ENCODE measurements at regions not wholly inside any gene's neighbourhood (a gene's known extent, or its start where the extent isn't known, plus 50 kb on each side); places are given as distances from the start of the nearest gene placed in this dataset.

GRCh38 chr13:20340759-20341171 lies 108.6 kb upstream of the GJB6 start:
- peak in 1 of 2 donors; percentile 26 for ATAC-seq
- TF ChIP-seq, protein P1, sequence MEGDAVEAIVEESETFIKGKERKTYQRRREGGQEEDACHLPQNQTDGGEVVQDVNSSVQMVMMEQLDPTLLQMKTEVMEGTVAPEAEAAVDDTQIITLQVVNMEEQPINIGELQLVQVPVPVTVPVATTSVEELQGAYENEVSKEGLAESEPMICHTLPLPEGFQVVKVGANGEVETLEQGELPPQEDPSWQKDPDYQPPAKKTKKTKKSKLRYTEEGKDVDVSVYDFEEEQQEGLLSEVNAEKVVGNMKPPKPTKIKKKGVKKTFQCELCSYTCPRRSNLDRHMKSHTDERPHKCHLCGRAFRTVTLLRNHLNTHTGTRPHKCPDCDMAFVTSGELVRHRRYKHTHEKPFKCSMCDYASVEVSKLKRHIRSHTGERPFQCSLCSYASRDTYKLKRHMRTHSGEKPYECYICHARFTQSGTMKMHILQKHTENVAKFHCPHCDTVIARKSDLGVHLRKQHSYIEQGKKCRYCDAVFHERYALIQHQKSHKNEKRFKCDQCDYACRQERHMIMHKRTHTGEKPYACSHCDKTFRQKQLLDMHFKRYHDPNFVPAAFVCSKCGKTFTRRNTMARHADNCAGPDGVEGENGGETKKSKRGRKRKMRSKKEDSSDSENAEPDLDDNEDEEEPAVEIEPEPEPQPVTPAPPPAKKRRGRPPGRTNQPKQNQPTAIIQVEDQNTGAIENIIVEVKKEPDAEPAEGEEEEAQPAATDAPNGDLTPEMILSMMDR (IDR thresholded peaks at IDR 0.05 in 4 of 5, conservative IDR thresholded peaks at IDR 0.05 in 1 of 5), result no peak
- no peak for TF ChIP-seq POLR2A (IDR thresholded peaks at IDR 0.05)
- Histone ChIP-seq H3K27me3 (no peaks in the 10 kb centered on the region), H3K4me1 (no peaks in the 10 kb centered on the region), H3K9me3 (no peaks in the 10 kb centered on the region), H3K36me3 (no peaks in the 10 kb centered on the region), H3K4me3 (no peak overlapping the region), H3K27ac (no peak overlapping the region)
- in situ Hi-C loops (cut with MboI; ENCODE audit: low sequenced_read_pairs in 4 of 4), result no loop called here
- DNase-seq, result no peak
- intact Hi-C loops (cut with DNase I; ENCODE audit: low total_unique reads), result no loop called here

DNA sequence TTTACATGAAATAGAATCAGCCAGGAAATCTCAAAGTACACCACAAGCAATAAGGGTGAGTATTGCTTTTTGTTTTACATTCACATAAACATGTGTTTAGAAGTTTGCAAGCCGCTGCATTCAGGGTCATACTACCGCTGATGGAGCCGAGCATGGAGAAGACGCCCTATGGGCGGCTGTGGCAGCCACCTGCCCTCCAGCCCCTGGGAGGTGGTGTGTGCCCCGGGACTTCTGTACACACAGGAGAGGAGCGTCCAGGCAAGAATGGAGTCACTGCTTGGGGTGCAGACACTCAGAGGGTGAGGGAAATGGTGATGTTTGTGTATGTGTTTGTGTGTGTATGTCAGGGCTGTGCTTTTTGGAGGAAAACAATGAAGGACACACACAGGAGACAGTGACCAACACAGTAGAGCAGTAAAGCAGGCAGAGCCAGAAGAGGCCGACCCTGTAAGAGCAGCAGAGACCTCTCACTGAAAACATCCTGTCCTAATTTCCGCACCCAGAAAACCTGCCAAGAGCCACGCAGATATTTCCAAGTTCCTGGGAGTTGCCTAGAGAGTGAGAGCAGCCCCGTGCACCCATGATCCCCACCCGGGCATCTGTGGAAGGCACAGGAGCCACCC lies 108.1 kb upstream of the GJB6 start:
- no peak overlapping the region for H3K4me3 ChIP-seq
- H3K9me3 ChIP-seq, result no peaks in the 10 kb centered on the region
- H3K27ac ChIP-seq, result no peak overlapping the region
- no peaks in the 10 kb centered on the region for H3K36me3 ChIP-seq
- ATAC-seq (no peak), DNase-seq (no peak)
- in situ Hi-C loops (cut with MboI; ENCODE audit: low sequenced_read_pairs in 4 of 4) (no loop called here), intact Hi-C loops (cut with DNase I; ENCODE audit: low total_unique reads) (no loop called here)
- TF ChIP-seq, protein P1 (IDR thresholded peaks at IDR 0.05 in 4 of 5, conservative IDR thresholded peaks at IDR 0.05 in 1 of 5), result no peak
- no peak for TF ChIP-seq POLR2A (IDR thresholded peaks at IDR 0.05)
- no peaks in the 10 kb centered on the region for H3K4me1 ChIP-seq
- H3K27me3 ChIP-seq, result no peaks in the 10 kb centered on the region

DNA sequence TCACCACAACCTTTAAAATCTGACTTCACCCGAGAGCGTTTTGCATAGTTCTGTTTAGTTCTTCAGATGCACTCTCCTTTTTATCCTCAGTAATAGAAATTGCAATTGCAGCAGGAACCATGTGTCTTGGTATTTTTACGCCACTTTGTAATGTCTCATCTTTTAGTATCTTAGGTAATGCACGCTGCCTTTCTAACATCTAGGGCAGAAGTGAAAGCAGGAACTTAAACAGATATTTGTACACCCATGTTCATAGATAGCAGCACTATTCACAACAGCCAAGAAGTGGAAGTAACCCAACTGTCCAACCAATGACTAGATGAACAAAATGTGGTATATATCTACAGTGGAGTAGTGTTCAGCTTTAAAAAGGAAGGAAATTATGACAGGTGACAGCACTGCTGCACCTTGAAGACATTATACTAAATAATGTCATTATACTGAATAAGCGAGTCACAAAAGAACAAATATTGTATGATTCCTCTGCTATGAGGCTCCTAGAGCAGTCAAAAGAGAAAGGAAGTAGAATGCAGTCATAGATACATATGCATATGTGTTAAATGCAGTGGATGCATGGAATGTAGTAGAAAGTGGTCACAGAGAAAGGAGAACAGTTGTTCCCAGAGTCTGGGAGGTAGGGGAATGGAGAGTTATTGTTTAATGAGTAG lies 105.9 kb upstream of the GJB6 start:
- no peak for DNase-seq

GRCh38 chr13:20336761-20337160 lies 104.6 kb upstream of the GJB6 start:
- no peaks in the 10 kb centered on the region for H3K27me3 ChIP-seq
- H3K4me1 ChIP-seq, result no peaks in the 10 kb centered on the region
- in situ Hi-C loops (cut with MboI; ENCODE audit: low sequenced_read_pairs in 4 of 4) (no loop called here), intact Hi-C loops (cut with DNase I; ENCODE audit: low total_unique reads) (no loop called here)
- TF ChIP-seq, protein P1 (IDR thresholded peaks at IDR 0.05 in 4 of 5, conservative IDR thresholded peaks at IDR 0.05 in 1 of 5), result no peak
- no peak for TF ChIP-seq POLR2A (IDR thresholded peaks at IDR 0.05)
- H3K36me3 ChIP-seq, result no peaks in the 10 kb centered on the region
- H3K9me3 ChIP-seq, result no peaks in the 10 kb centered on the region
- no peak overlapping the region for H3K27ac ChIP-seq
- ATAC-seq (no peak), DNase-seq (no peak)
- H3K4me3 ChIP-seq, result no peak overlapping the region

More for the DNA sequence above, 105.9 kb upstream of the GJB6 start:
- Histone ChIP-seq H3K36me3 (no peaks in the 10 kb centered on the region), H3K27me3 (no peaks in the 10 kb centered on the region), H3K9me3 (no peaks in the 10 kb centered on the region), H3K27ac (no peak overlapping the region), H3K4me1 (no peaks in the 10 kb centered on the region), H3K4me3 (no peak overlapping the region)
- TF ChIP-seq, protein P1 (IDR thresholded peaks at IDR 0.05 in 4 of 5, conservative IDR thresholded peaks at IDR 0.05 in 1 of 5), result no peak
- TF ChIP-seq POLR2A (IDR thresholded peaks at IDR 0.05), result no peak
- intact Hi-C loops (cut with DNase I; ENCODE audit: low total_unique reads), result no loop called here
- in situ Hi-C loops (cut with MboI; ENCODE audit: low sequenced_read_pairs in 4 of 4), result no loop called here
- ATAC-seq, result no peak

Measured in gastrocnemius medialis (tissue), 4 donors.